ENCODE measurements at regions not wholly inside any gene's neighbourhood (a gene's known extent, or its start where the extent isn't known, plus 50 kb on each side); places are given as distances from the start of the nearest gene placed in this dataset.

GRCh38 chr16:50967827-50968612, 183.1 kb downstream of the SALL1 start:
- TF ChIP-seq SPI1 (IDR thresholded peaks at IDR 0.05; ENCODE audit: low read depth, low read length): peak; percentile 89
- TF ChIP-seq POLR2A (IDR thresholded peaks at IDR 0.05; ENCODE audit: low read depth, low read length): no peak
- TF ChIP-seq POLR2AphosphoS5 (IDR thresholded peaks at IDR 0.05; ENCODE audit: low read depth, low read length): no peak
- no peak for TF ChIP-seq TAF1 (IDR thresholded peaks at IDR 0.05; ENCODE audit: low read depth, low read length)
